HL-60 (cell line): ENCODE measurements at regions not wholly inside any gene's neighbourhood (a gene's known extent, or its start where the extent isn't known, plus 50 kb on each side); places are given as distances from the start of the nearest gene placed in this dataset.

Source experiments
- DNase-seq, 2 experiments: peaks; one replicate each; pipeline ENCODE4 v3.0.0-alpha.2; 2010 to 2020; ENCODE audit warnings: low read depth in 1 of 2, low spot score in 1 of 2
- H3K27ac ChIP-seq: fragments of 250-450 bp; sonication (Bioruptor Pico); replicated peaks from 2 replicates; pipeline ENCODE4 v1.5.1; 2020; ENCODE audit warnings: mild to moderate bottlenecking, moderate library complexity
- H3K27me3 ChIP-seq: fragments of 250-450 bp; sonication (Bioruptor Pico); 2 replicates; pipeline ENCODE4 v1.5.1; 2021; ENCODE audit warnings: mild to moderate bottlenecking, moderate library complexity; ENCODE audit not compliant: insufficient read depth, poor library complexity, severe bottlenecking
- H3K4me3 ChIP-seq: replicated peaks from 2 replicates; pipeline ENCODE4 v1.5.1; 2011; ENCODE audit warnings: mild to moderate bottlenecking, control low read depth, low read length; ENCODE audit not compliant: insufficient read depth
- CTCF ChIP-seq: IDR thresholded peaks from one replicate; pipeline ENCODE4 v1.5.1; 2011; ENCODE audit warnings: low read length, control low read depth, inconsistent platforms; ENCODE audit not compliant: insufficient read depth
- GABPA ChIP-seq: IDR thresholded peaks from 2 replicates; pipeline ENCODE4 v1.6.1; 2012; ENCODE audit warnings: low read depth
- POLR2AphosphoS5 ChIP-seq: IDR thresholded peaks from 2 replicates; pipeline ENCODE4 v1.6.1; 2012; ENCODE audit warnings: low read depth
- REST ChIP-seq: IDR thresholded peaks from 2 replicates; pipeline ENCODE4 v1.6.1; 2012; ENCODE audit warnings: low read depth; ENCODE audit not compliant: insufficient replicate concordance
- SPI1 ChIP-seq: IDR thresholded peaks from 2 replicates; pipeline ENCODE4 v1.6.1; 2012; ENCODE audit warnings: low read depth, mild to moderate bottlenecking, borderline replicate concordance

- Histone ChIP-seq H3K27me3 (no peaks in the 10 kb centered on the region), H3K27ac (no peak overlapping the region), H3K4me3 (no peak overlapping the region)
- DNase-seq: no peak
- TF ChIP-seq CTCF (no peak), GABPA (no peak), SPI1 (no peak), POLR2AphosphoS5 (no peak), REST (no peak)
Measured at GRCh38 chr4:111602848-111603247, 542.4 kb upstream of the FAM241A start.

DNA sequence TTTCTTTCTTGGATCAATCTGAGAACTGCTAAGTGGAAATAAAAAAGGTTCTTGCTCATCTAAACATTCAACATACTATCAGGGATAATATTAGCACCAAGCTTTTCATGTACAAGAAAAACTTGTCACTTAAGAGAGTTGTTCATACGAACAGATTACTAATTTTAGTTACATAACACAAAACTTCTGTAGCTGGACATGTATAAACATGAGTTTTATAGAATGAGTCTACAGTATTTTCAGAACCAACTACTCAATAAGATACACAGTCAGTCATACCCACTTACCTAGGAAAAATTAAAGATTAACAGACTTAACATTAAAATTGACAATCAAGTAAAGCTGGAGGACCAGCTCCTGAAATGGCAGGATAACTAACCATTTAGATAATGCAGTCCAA lies 540.1 kb upstream of the FAM241A start:
- H3K27me3 ChIP-seq: no peaks in the 10 kb centered on the region
- no peak overlapping the region for H3K27ac ChIP-seq
- no peak overlapping the region for H3K4me3 ChIP-seq
- TF ChIP-seq CTCF: no peak
- no peak for TF ChIP-seq GABPA
- no peak for TF ChIP-seq SPI1
- no peak for TF ChIP-seq REST
- TF ChIP-seq POLR2AphosphoS5: no peak
- no peak for DNase-seq

GRCh38 chr4:111610681-111611080 lies 534.6 kb upstream of the FAM241A start:
- Histone ChIP-seq H3K27me3 (no peaks in the 10 kb centered on the region), H3K4me3 (no peak overlapping the region), H3K27ac (no peak overlapping the region)
- DNase-seq: no peak
- no peak for TF ChIP-seq REST
- TF ChIP-seq GABPA: no peak
- TF ChIP-seq CTCF: no peak
- TF ChIP-seq SPI1: no peak
- TF ChIP-seq POLR2AphosphoS5: no peak
